C4-2B (cell line): ENCODE measurements at regions not wholly inside any gene's neighbourhood (a gene's known extent, or its start where the extent isn't known, plus 50 kb on each side); places are given as distances from the start of the nearest gene placed in this dataset.

Experiments
- ZFX ChIP-seq: fragments of 450-650 bp; IDR thresholded peaks from 2 replicates; pipeline ENCODE4 v1.6.1; 2017
- TF ChIP-seq, protein P1 (sequence below): fragments of 450-650 bp; conservative IDR thresholded peaks from 2 replicates; pipeline ENCODE4 v1.5.1; 2017; ENCODE audit warnings: mild to moderate bottlenecking

DNA sequence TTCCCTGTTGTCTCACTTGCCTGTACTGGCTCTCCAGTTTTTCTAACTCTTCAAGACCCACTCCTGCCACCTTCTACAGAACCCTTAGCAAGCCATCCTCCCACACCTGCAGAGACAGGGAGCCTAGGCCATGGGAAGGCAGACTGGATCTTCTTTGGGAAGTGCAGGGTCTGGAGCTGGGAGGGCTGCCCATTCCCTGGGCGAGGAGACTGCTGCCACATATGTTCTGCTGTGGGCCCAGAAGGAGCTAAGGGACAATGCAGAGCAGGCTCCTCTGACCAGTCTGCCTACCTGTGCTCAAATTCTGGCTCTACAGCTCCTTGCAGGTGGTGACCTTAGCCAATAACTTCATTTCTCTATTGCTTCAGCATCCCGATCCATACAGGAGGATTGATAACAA is 152.1 kb upstream of the CELF4 start:
- TF ChIP-seq, protein P1, sequence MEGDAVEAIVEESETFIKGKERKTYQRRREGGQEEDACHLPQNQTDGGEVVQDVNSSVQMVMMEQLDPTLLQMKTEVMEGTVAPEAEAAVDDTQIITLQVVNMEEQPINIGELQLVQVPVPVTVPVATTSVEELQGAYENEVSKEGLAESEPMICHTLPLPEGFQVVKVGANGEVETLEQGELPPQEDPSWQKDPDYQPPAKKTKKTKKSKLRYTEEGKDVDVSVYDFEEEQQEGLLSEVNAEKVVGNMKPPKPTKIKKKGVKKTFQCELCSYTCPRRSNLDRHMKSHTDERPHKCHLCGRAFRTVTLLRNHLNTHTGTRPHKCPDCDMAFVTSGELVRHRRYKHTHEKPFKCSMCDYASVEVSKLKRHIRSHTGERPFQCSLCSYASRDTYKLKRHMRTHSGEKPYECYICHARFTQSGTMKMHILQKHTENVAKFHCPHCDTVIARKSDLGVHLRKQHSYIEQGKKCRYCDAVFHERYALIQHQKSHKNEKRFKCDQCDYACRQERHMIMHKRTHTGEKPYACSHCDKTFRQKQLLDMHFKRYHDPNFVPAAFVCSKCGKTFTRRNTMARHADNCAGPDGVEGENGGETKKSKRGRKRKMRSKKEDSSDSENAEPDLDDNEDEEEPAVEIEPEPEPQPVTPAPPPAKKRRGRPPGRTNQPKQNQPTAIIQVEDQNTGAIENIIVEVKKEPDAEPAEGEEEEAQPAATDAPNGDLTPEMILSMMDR: no peak
- TF ChIP-seq ZFX: no peak
